ENCODE measurements at regions not wholly inside any gene's neighbourhood (a gene's known extent, or its start where the extent isn't known, plus 50 kb on each side); places are given as distances from the start of the nearest gene placed in this dataset.

DNA sequence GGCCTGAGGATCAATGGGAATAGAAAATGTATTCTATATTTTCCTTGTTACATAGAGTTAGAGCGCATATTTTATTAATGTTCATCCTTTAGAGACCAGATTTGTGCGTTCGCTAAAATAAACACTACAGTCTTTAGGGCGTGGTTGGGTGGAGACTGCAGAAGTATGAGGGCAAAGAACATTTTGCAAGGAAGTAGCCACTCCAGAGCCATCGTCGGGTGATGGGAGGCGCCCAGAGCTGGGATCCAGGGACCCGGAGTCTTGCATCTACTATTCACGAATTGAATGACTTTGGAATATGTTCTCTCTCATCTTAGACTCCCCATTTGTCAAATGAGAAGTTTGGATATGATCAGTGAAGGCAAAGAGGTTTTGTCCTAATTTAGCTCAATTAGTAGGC is 154.2 kb upstream of the IRX6 start:
- no peak for DNase-seq (ENCODE audit: low spot score)

GRCh38 chr16:55171241-55171640 is 152.8 kb upstream of the IRX6 start:
- DNase-seq (ENCODE audit: low spot score), result no peak

DNA sequence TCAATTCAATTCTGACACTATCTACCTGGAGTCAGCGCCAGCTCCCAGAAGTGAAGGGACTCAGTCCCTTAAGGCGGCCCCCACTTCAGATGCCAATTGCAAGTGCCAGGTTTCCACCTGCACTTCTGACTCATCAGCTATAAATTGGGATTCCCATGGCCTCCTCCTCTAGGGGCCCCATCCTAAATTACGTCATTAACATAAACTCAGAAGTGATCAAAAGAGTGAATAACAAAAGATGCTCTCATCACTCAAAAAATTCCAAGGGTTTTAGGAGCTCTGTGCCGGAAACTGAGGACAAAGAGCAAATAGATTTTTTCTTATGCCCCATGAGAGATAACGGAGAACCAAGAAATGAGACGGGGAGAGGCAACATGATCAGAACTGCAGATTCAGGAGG is 148.6 kb upstream of the IRX6 start:
- DNase-seq (ENCODE audit: low spot score), result no peak

DNA sequence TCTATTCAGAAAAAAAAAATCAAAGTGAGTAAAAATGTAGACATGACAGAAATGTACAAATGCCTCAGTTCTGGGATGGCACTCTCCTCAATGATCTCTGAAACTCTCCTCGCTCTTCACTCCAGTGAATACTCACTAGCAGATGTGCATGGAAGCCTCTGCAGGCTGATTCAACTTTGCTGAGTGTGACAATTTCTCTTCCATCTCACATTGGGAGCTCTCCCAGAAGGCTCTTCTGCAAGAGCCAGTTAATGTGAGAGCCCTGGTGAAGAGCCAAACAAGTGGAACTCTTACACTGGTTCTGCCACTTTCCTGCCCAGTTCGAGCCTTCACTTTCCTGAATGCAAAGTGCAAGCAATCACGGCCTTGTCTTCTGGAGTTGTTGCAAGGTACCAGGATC is 147.1 kb upstream of the IRX6 start:
- no peak for DNase-seq (ENCODE audit: low spot score)

GRCh38 chr16:55179411-55179810 is 144.6 kb upstream of the IRX6 start:
- DNase-seq (ENCODE audit: low spot score), result no peak

DNA sequence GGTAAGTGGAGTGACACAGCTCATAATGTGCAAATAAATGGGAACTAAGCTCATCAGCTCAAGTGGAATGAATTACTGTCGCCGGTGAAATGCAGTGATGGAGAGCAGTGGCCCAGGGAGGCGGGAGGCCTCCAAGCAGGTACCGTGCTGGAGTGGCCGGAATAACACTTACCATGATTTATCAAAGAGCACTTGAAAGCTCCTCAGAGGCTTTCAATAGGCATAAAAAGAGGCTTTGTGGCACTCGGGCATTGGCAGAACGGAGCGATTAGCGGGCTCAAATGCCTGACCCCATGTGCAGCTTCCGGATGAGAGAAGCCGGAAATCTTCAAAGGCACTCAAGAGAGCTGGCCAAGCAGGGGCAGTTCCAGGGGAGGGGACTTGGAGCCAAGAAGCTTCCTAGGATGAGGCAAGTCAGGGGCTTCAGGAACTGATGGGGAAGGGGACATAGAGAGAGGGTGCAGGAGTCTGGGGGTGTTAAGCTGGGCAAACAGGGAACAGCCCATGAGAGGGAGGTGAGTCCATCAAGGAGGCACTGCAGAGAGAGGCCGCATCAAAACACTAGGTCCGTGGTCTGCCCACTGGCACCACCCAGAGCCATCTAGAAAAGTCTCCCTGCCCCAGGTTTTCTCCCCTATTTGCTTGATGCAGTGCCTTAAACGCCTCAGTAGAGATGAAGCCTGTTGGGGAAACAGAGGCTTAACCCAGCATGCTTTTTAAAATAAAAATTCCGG is 144.0 kb upstream of the IRX6 start:
- no peak for DNase-seq (ENCODE audit: low spot score)

- DNase-seq (ENCODE audit: low spot score), result no peak
Observed at GRCh38 chr16:55184052-55184451, 140.0 kb upstream of the IRX6 start.

- no peak for DNase-seq (ENCODE audit: low spot score)
Observed at GRCh38 chr16:55184619-55185018, 139.4 kb upstream of the IRX6 start.

- no peak for DNase-seq (ENCODE audit: low spot score)
Observed at GRCh38 chr16:55189224-55189623, 134.8 kb upstream of the IRX6 start.

DNA sequence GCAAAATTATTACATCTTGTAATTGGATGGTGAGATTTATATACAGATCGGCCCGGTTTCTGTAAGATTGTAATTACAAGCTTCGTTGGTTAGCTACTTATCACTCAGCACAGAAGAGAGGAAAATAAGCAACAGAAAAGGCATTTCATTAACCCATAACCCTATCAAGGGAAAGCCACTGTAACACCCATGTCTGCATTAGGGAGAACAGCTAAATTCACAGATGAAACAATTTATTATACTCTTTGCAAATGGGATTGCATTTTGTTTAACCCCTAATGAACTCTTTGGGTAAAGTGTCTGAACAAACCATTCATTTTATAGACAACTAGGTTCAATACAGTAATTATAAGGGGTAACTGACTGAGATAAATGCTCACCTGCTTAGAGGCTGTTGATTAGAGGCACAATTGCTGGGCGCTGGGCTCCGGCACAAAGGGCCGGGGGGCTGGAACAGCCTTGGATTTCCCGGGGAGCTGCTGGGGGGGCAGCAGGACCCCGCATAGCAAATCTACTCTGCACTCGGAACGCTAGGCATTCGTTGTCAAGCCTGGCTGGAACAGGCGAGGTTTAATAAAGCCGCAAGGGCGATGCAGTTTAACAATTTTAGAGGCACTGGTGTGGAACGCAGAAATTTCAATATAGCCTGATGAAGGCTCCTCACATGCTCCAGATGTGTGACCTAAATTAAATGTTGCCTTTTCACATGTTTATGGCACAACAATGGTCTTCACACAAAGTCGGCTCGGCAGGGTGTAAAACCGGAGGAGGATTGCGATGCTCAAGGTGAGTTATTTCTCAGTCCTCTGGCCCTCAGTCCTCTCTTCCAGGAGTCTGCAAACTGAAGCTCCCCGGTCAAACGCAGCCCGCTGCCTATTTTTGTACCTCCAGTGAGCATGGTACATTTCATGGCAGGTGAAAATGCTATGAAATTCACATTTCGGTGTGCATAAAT is 134.0 kb upstream of the IRX6 start:
- DNase-seq (ENCODE audit: low spot score), result no peak

- no peak for DNase-seq (ENCODE audit: low spot score)
Observed at GRCh38 chr16:55192734-55193133, 131.3 kb upstream of the IRX6 start.

DNA sequence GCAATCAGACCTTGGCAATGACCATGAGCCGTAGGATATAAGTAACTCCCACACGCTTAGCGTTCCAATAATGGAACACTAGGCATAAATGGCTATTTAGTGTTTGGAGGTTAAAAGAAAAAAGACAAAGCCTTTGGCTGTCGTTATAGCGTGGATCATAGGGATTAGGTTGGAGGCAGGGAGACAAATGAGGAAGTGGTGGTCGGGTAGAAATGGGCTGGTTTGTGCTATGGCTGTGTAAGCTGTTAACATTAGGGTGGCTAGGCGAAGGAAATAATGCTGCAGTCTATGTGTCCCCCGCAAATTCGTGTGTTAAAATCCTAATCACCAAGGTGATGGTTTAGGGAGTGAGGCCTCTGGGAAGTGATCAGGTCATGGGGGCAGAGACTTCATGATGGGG is 120.4 kb upstream of the IRX6 start:
- DNase-seq (ENCODE audit: low spot score), result no peak

GRCh38 chr16:55204069-55204468 is 119.9 kb upstream of the IRX6 start:
- DNase-seq (ENCODE audit: low spot score), result no peak

DNA sequence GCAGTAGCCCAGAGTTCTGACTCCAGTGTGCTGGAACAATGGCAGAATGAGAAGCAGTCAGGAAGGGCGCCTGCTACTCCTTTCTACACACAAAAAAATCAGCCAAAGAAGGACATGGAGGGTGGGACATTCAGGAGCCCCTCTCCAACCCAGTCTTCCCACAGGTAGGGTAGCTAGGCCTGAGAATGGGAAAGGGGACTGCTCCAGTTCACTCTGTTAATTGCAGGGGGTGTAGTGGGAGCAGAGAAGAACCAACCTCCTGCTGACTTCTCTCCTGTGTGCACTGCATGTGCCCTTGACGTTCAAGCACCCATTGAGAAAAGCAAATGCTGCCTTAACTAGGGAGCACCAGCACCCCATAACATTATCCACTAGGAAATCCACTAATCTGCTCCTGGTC is 119.1 kb upstream of the IRX6 start:
- no peak for DNase-seq (ENCODE audit: low spot score)

GRCh38 chr16:55207693-55208428 is 116.1 kb upstream of the IRX6 start:
- DNase-seq (ENCODE audit: low spot score), result no peak

DNA sequence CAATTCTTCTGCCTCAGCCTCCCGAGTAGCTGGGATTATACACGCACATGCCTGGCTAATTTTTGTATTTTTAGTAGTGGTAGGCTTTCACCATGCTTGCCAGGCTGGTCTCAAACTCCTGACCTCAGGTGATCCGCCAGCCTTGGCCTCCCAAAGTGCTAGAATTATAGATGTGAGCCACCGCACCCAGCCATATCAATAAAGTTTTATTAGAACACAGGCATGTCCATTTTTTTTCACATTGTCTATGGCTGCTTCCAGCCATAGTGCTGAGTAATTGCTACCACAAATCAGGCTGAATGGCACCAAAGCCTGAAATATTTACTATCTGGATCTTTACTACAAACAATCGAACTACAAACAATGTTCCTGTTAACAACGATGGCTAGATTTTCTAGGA is 114.4 kb upstream of the IRX6 start:
- no peak for DNase-seq (ENCODE audit: low spot score)

DNA sequence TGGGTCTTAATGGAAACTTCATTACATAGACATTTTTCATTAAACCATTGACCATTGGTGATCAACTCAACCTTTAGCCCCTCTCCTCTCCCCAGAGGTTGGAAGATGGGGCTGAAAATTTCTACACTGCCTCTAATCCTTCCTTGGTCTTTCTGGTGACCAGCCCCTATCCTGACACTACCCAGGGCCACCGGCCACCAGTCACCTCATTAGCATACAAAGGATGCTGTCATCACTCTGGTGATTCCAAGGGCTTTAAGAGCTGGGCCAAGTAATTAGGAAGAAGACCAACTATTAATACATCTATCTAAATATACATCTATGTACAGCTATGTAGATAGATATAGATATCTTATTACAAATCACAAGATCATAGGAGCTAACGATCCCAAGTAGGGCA is 111.2 kb upstream of the IRX6 start:
- no peak for DNase-seq (ENCODE audit: low spot score)

DNA sequence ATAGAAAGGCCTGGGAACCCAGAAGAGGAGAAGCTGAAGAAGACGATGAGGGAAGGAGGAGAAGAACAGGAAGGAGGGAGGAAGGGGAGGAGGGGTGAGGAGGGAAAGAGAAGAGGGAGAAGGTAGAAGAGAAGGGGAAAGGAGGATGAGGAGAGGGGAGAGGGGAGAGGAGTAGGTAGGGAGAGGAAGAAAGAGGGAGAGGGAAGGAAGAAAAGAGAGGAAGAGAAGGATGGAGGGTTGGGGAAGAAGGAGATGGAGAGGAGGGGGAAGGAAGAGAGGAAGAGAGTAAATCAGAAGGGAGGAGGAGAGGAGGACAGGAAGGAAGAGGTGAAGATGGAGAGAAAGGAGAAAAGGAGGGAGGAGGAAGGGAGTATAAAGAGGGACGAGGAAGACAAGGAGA is 109.6 kb upstream of the IRX6 start:
- no peak for DNase-seq (ENCODE audit: low spot score)

DNA sequence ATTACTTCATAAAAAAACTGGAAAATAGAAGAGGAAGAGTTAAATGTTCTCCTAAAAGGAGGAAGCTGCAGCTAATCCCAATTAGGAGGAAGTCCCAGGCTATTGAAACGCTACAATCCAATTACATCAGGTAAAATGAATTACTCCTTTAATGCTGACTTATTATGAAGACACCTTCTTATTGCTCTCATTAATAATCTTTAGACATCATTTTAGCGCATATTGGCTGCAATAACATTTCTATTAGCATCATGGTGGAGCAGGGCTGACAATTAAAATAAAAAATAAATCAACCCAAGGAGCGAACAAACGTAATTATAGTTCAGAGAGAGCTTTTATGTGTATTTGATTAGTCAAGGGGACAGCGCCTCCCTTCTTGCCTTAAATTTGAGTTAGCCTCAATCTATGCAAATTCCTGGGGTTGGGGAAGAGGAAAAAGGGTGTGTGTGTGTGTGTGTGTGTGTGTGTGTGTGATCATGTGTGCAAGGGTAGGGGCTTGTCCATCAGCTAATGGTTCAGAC is 109.0 kb upstream of the IRX6 start:
- DNase-seq (ENCODE audit: low spot score), result no peak

- DNase-seq (ENCODE audit: low spot score), result no peak
Observed at GRCh38 chr16:55217392-55217791, 106.6 kb upstream of the IRX6 start.

GRCh38 chr16:55221836-55222235 is 102.2 kb upstream of the IRX6 start:
- DNase-seq (ENCODE audit: low spot score), result no peak

DNA sequence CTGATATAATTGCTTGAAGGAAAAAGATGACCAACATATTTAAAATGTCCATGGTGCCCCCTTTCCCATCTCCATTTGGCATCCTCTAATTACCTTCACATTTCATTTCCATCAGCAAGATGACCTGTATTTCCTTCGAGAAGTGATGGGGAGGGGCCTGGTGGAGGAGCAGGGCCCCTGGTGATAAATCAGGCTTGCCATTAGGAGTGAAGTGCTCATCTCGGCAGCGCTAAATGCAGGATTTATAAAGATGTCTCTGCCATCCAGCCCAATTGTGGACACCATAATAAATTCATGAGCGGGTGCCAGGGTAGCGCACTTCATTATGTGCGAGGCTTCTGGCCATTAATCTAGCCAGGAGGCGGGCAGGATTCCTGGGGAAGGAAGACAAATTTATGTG is 101.5 kb upstream of the IRX6 start:
- DNase-seq (ENCODE audit: low spot score), result no peak

Measured in HuH-7.5 (cell line).